ENCODE measurements at regions not wholly inside any gene's neighbourhood (a gene's known extent, or its start where the extent isn't known, plus 50 kb on each side); places are given as distances from the start of the nearest gene placed in this dataset.

DNA sequence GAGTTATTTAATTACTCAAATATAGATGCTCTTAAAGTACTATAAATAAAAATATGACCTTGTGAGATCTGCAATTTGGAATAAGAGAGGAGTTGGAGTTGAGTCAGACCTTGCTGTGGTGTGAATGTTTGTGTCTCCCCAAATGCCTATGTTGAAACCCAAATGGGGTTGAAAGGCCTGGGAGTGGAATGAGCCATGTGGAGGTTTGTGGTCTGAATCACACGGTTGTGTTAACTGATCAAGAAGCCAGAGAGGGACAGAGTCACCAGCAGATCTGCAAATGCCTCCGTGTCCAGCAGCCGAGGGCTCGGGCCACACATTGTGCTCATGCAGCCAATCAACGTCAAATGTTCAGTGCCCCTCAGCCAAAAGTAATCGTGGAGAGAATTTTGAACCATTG is 404.4 kb downstream of the ICE1 start:
- no peak for TF ChIP-seq FOXM1 (IDR thresholded peaks at IDR 0.05; ENCODE audit: borderline replicate concordance, low read depth)
- TF ChIP-seq TCF12 (IDR thresholded peaks at IDR 0.05; ENCODE audit: low read depth) = no peak
- TF ChIP-seq, protein P1, sequence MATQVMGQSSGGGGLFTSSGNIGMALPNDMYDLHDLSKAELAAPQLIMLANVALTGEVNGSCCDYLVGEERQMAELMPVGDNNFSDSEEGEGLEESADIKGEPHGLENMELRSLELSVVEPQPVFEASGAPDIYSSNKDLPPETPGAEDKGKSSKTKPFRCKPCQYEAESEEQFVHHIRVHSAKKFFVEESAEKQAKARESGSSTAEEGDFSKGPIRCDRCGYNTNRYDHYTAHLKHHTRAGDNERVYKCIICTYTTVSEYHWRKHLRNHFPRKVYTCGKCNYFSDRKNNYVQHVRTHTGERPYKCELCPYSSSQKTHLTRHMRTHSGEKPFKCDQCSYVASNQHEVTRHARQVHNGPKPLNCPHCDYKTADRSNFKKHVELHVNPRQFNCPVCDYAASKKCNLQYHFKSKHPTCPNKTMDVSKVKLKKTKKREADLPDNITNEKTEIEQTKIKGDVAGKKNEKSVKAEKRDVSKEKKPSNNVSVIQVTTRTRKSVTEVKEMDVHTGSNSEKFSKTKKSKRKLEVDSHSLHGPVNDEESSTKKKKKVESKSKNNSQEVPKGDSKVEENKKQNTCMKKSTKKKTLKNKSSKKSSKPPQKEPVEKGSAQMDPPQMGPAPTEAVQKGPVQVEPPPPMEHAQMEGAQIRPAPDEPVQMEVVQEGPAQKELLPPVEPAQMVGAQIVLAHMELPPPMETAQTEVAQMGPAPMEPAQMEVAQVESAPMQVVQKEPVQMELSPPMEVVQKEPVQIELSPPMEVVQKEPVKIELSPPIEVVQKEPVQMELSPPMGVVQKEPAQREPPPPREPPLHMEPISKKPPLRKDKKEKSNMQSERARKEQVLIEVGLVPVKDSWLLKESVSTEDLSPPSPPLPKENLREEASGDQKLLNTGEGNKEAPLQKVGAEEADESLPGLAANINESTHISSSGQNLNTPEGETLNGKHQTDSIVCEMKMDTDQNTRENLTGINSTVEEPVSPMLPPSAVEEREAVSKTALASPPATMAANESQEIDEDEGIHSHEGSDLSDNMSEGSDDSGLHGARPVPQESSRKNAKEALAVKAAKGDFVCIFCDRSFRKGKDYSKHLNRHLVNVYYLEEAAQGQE (IDR thresholded peaks at IDR 0.05; ENCODE audit: low read depth) = no peak
- TF ChIP-seq TAF1 (IDR thresholded peaks at IDR 0.05; ENCODE audit: low read depth) = no peak
- TF ChIP-seq ZBTB7A (IDR thresholded peaks at IDR 0.05; ENCODE audit: low read depth) = no peak
- TF ChIP-seq, protein P2, sequence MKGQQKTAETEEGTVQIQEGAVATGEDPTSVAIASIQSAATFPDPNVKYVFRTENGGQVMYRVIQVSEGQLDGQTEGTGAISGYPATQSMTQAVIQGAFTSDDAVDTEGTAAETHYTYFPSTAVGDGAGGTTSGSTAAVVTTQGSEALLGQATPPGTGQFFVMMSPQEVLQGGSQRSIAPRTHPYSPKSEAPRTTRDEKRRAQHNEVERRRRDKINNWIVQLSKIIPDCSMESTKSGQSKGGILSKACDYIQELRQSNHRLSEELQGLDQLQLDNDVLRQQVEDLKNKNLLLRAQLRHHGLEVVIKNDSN (IDR thresholded peaks at IDR 0.05) = no peak
- TF ChIP-seq EGR1 (IDR thresholded peaks at IDR 0.05) = no peak
- no peak for TF ChIP-seq EP300 (IDR thresholded peaks at IDR 0.05; ENCODE audit: borderline replicate concordance)
- no peak for TF ChIP-seq TEAD4 (IDR thresholded peaks at IDR 0.05)
- TF ChIP-seq, protein P3, sequence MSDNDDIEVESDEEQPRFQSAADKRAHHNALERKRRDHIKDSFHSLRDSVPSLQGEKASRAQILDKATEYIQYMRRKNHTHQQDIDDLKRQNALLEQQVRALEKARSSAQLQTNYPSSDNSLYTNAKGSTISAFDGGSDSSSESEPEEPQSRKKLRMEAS (IDR thresholded peaks at IDR 0.05) = no peak
- no peak for TF ChIP-seq CEBPB (IDR thresholded peaks at IDR 0.05)
- no peak for TF ChIP-seq NFIC (IDR thresholded peaks at IDR 0.05)
- TF ChIP-seq YY1 (IDR thresholded peaks at IDR 0.05; ENCODE audit: low read depth) = no peak
- no peak for TF ChIP-seq CREB1 (IDR thresholded peaks at IDR 0.05; ENCODE audit: low read depth)
- no peak for TF ChIP-seq RAD21 (IDR thresholded peaks at IDR 0.05; ENCODE audit: low read depth)

DNA sequence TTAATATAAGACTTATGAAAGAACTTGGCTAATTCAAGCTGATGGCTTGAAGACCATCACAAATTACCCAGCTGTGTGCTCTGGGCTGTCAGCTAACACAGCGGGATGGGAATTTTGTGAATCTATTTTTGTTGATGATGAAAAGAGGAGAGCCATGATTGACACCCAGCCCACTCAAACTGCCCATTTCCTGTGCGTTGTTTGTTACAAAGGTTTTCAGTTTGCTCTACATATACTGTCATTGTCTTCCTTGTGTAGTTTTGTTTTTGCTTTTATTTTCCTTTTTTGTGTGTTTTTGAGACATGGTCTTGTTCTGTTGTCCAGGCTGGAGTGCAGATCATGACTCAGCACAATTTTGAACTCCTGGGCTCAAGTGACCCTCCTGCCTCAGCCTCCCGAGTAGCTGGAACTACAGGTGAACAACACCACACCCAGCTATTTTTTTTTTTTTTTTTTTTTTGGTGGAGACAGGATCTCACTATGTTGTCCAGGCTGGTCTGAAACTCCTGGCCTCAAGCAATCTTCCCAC is 400.3 kb downstream of the ICE1 start:
- TF ChIP-seq EP300 (IDR thresholded peaks at IDR 0.05; ENCODE audit: borderline replicate concordance) (no peak), TAF1 (IDR thresholded peaks at IDR 0.05; ENCODE audit: low read depth) (no peak), CREB1 (IDR thresholded peaks at IDR 0.05; ENCODE audit: low read depth) (no peak), CEBPB (IDR thresholded peaks at IDR 0.05) (no peak), NFIC (IDR thresholded peaks at IDR 0.05) (no peak), EGR1 (IDR thresholded peaks at IDR 0.05) (no peak), TCF12 (IDR thresholded peaks at IDR 0.05; ENCODE audit: low read depth) (no peak), YY1 (IDR thresholded peaks at IDR 0.05; ENCODE audit: low read depth) (no peak), FOXM1 (IDR thresholded peaks at IDR 0.05; ENCODE audit: borderline replicate concordance, low read depth) (no peak), TEAD4 (IDR thresholded peaks at IDR 0.05) (no peak), ZBTB7A (IDR thresholded peaks at IDR 0.05; ENCODE audit: low read depth) (no peak), RAD21 (IDR thresholded peaks at IDR 0.05; ENCODE audit: low read depth) (no peak)
- TF ChIP-seq, protein P3 (IDR thresholded peaks at IDR 0.05) = no peak
- TF ChIP-seq, protein P1 (IDR thresholded peaks at IDR 0.05; ENCODE audit: low read depth) = no peak

DNA sequence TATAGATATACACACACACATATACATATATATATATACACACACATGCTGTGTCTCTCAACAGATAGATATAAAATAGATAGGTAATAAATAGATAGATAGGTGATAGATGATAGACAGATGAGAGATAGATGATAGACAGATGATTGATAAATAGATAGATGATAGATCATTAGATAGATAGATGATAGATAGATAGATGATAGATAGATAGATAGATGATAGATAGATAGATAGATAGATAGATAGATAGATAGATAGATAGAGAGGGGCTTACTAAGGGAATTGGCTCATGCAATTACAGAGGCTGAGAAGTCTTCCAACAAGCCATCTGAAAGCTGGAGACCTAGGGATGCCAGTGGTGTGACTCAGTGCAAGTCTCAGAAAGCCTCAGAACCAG is 394.5 kb downstream of the ICE1 start:
- TF ChIP-seq EGR1 (IDR thresholded peaks at IDR 0.05) (no peak), CREB1 (IDR thresholded peaks at IDR 0.05; ENCODE audit: low read depth) (no peak), ZBTB7A (IDR thresholded peaks at IDR 0.05; ENCODE audit: low read depth) (no peak), CEBPB (IDR thresholded peaks at IDR 0.05) (no peak), RAD21 (IDR thresholded peaks at IDR 0.05; ENCODE audit: low read depth) (no peak), TEAD4 (IDR thresholded peaks at IDR 0.05) (no peak), YY1 (IDR thresholded peaks at IDR 0.05; ENCODE audit: low read depth) (no peak), NFIC (IDR thresholded peaks at IDR 0.05) (no peak), TAF1 (IDR thresholded peaks at IDR 0.05; ENCODE audit: low read depth) (no peak), TCF12 (IDR thresholded peaks at IDR 0.05; ENCODE audit: low read depth) (no peak), FOXM1 (IDR thresholded peaks at IDR 0.05; ENCODE audit: borderline replicate concordance, low read depth) (no peak), EP300 (IDR thresholded peaks at IDR 0.05; ENCODE audit: borderline replicate concordance) (no peak)
- TF ChIP-seq, protein P1 (IDR thresholded peaks at IDR 0.05; ENCODE audit: low read depth) = no peak
- TF ChIP-seq, protein P2 (IDR thresholded peaks at IDR 0.05) = no peak
- TF ChIP-seq, protein P3 (IDR thresholded peaks at IDR 0.05) = no peak

DNA sequence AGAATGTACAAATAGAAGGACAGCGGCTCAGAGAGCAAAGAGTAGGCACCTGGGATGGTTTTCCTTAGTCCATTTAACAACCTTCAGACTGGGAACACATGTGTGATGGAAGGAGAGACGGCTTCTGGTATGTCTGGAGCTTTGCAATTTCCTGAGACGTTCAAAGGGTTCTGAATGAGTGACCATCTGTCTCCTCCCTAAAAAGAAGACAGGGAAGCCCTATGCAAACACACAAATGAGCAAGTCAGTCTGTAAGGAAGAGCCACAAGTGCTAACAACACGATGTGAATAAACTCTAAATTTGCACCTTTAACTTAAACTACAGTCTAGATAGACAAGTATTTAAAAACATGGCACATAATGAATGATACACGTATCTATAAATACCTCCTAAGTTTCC is 391.0 kb downstream of the ICE1 start:
- TF ChIP-seq TEAD4 (IDR thresholded peaks at IDR 0.05) (no peak), ZBTB7A (IDR thresholded peaks at IDR 0.05; ENCODE audit: low read depth) (no peak), NFIC (IDR thresholded peaks at IDR 0.05) (no peak), EP300 (IDR thresholded peaks at IDR 0.05; ENCODE audit: borderline replicate concordance) (no peak), TAF1 (IDR thresholded peaks at IDR 0.05; ENCODE audit: low read depth) (no peak)
- TF ChIP-seq, protein P2 (IDR thresholded peaks at IDR 0.05) = no peak
- TF ChIP-seq, protein P1 (IDR thresholded peaks at IDR 0.05; ENCODE audit: low read depth) = no peak
- TF ChIP-seq, protein P3 (IDR thresholded peaks at IDR 0.05) = no peak
